ENCODE measurements at regions not wholly inside any gene's neighbourhood (a gene's known extent, or its start where the extent isn't known, plus 50 kb on each side); places are given as distances from the start of the nearest gene placed in this dataset.

GRCh38 chr4:13174926-13175325 lies 309.2 kb downstream of the RAB28 start:
- Histone ChIP-seq H3K9me3 (no peaks in the 10 kb centered on the region), H3K4me1 (no peaks in the 10 kb centered on the region), H3K36me3 (ENCODE audit: control insufficient read depth, insufficient read depth, low read length) (no peaks in the 10 kb centered on the region), H3K27me3 (replicated peaks; ENCODE audit: control insufficient read depth, insufficient read depth, low read length) (no peaks in the 10 kb centered on the region), H3K4me3 (ENCODE audit: low read depth, low read length) (no peak overlapping the region)
- Mint-ChIP-seq H3K9me3 (ENCODE audit: unreplicated experiment) (no peaks in the 10 kb centered on the region), H3K4me3 (ENCODE audit: unreplicated experiment) (no peak overlapping the region), H3K27ac (ENCODE audit: unreplicated experiment) (no peak overlapping the region), H3K27me3 (ENCODE audit: insufficient read depth, unreplicated experiment) (no peaks in the 10 kb centered on the region), H3K4me1 (ENCODE audit: low read depth, unreplicated experiment) (no peaks in the 10 kb centered on the region), H3K36me3 (ENCODE audit: insufficient read depth, unreplicated experiment) (no peaks in the 10 kb centered on the region)
- POLR2A ChIA-PET: no interaction called here
- intact Hi-C loops (cut with micrococcal nuclease; ENCODE audit: unreplicated experiment): loop anchor here (5.0 kb wide), 1 partner anchor 323 kb away; no protein-coding TSS in a partner anchor
- CTCF ChIA-PET: no interaction called here
- DNase-seq: no peak
- BruUV-seq (replicated peaks): no TSS peak
- TF ChIP-seq, protein P1, sequence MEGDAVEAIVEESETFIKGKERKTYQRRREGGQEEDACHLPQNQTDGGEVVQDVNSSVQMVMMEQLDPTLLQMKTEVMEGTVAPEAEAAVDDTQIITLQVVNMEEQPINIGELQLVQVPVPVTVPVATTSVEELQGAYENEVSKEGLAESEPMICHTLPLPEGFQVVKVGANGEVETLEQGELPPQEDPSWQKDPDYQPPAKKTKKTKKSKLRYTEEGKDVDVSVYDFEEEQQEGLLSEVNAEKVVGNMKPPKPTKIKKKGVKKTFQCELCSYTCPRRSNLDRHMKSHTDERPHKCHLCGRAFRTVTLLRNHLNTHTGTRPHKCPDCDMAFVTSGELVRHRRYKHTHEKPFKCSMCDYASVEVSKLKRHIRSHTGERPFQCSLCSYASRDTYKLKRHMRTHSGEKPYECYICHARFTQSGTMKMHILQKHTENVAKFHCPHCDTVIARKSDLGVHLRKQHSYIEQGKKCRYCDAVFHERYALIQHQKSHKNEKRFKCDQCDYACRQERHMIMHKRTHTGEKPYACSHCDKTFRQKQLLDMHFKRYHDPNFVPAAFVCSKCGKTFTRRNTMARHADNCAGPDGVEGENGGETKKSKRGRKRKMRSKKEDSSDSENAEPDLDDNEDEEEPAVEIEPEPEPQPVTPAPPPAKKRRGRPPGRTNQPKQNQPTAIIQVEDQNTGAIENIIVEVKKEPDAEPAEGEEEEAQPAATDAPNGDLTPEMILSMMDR (IDR thresholded peaks at IDR 0.05; ENCODE audit: insufficient read depth in 1 of 2, low read depth in 1 of 2, low read length in 1 of 2, severe bottlenecking in 1 of 2, unreplicated experiment in 1 of 2): no peak

GRCh38 chr4:13174001-13174400 lies 310.1 kb downstream of the RAB28 start:
- no peak overlapping the region for H3K27ac Mint-ChIP-seq (ENCODE audit: unreplicated experiment)
- Histone ChIP-seq H3K27me3 (replicated peaks; ENCODE audit: control insufficient read depth, insufficient read depth, low read length) (no peaks in the 10 kb centered on the region), H3K9me3 (no peaks in the 10 kb centered on the region), H3K4me1 (no peaks in the 10 kb centered on the region), H3K36me3 (ENCODE audit: control insufficient read depth, insufficient read depth, low read length) (no peaks in the 10 kb centered on the region), H3K4me3 (ENCODE audit: low read depth, low read length) (no peak overlapping the region)
- H3K4me1 Mint-ChIP-seq (ENCODE audit: low read depth, unreplicated experiment): no peaks in the 10 kb centered on the region
- DNase-seq: no peak
- ChIA-PET CTCF (no interaction called here), POLR2A (no interaction called here)
- BruUV-seq (replicated peaks): no TSS peak
- no peaks in the 10 kb centered on the region for H3K36me3 Mint-ChIP-seq (ENCODE audit: insufficient read depth, unreplicated experiment)
- no peak overlapping the region for H3K4me3 Mint-ChIP-seq (ENCODE audit: unreplicated experiment)
- TF ChIP-seq, protein P1 (IDR thresholded peaks at IDR 0.05; ENCODE audit: insufficient read depth in 1 of 2, low read depth in 1 of 2, low read length in 1 of 2, severe bottlenecking in 1 of 2, unreplicated experiment in 1 of 2): no peak
- H3K27me3 Mint-ChIP-seq (ENCODE audit: insufficient read depth, unreplicated experiment): no peaks in the 10 kb centered on the region
- intact Hi-C loops (cut with micrococcal nuclease; ENCODE audit: unreplicated experiment): loop anchor here (5.0 kb wide), 1 partner anchor 322 kb away; no protein-coding TSS in a partner anchor
- no peaks in the 10 kb centered on the region for H3K9me3 Mint-ChIP-seq (ENCODE audit: unreplicated experiment)

DNA sequence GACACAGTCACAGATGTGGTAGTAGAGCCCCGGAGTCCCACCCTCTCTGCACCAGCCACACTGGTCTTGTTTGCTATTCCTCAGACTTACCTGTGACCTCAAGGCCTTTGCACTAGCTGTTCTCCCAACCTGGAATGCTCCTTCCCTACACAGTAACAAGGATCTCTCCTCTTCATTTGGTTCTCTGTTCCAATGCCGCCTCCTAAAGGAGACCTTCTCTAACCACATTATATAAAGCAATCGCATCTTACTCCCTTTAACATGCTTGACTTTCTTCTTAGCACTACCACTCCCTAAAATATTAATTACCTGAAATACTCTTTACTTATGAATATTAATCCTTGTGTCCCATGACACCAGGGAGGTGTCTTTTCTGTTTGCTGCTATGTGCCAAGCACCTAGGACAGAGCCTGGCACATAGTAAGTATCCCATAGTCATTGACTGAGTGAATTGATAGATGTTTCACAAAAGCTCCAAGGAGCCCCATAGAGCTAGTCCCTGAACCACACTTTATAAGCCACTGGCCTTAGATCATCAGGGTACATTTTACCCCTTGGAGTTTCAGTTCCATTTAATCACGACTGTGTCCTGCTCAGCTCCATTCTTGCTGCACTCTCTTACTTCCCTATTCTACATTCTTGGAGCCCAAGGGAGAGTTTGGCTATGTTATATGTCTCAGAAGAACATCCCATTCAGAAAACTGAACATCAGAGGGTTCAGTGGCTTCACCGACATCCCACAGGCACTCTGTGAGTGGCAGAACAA lies 312.7 kb downstream of the RAB28 start:
- ChIA-PET CTCF (no interaction called here), POLR2A (no interaction called here)
- Mint-ChIP-seq H3K27me3 (ENCODE audit: insufficient read depth, unreplicated experiment) (no peaks in the 10 kb centered on the region), H3K27ac (ENCODE audit: unreplicated experiment) (no peak overlapping the region), H3K4me3 (ENCODE audit: unreplicated experiment) (no peak overlapping the region), H3K9me3 (ENCODE audit: unreplicated experiment) (no peaks in the 10 kb centered on the region), H3K4me1 (ENCODE audit: low read depth, unreplicated experiment) (no peaks in the 10 kb centered on the region), H3K36me3 (ENCODE audit: insufficient read depth, unreplicated experiment) (no peaks in the 10 kb centered on the region)
- no peaks in the 10 kb centered on the region for H3K36me3 ChIP-seq (ENCODE audit: control insufficient read depth, insufficient read depth, low read length)
- H3K4me3 ChIP-seq (ENCODE audit: low read depth, low read length): no peak overlapping the region
- H3K4me1 ChIP-seq: no peaks in the 10 kb centered on the region
- TF ChIP-seq, protein P1 (IDR thresholded peaks at IDR 0.05; ENCODE audit: insufficient read depth in 1 of 2, low read depth in 1 of 2, low read length in 1 of 2, severe bottlenecking in 1 of 2, unreplicated experiment in 1 of 2): no peak
- BruUV-seq (replicated peaks): no TSS peak
- no peaks in the 10 kb centered on the region for H3K9me3 ChIP-seq
- no peaks in the 10 kb centered on the region for H3K27me3 ChIP-seq (replicated peaks; ENCODE audit: control insufficient read depth, insufficient read depth, low read length)
- intact Hi-C loops (cut with micrococcal nuclease; ENCODE audit: unreplicated experiment): loop anchor here (5.0 kb wide), 1 partner anchor 319 kb away; no protein-coding TSS in a partner anchor
- DNase-seq: no peak

Data from Caco-2 (cell line).